ENCODE measurements at regions not wholly inside any gene's neighbourhood (a gene's known extent, or its start where the extent isn't known, plus 50 kb on each side); places are given as distances from the start of the nearest gene placed in this dataset.

DNA sequence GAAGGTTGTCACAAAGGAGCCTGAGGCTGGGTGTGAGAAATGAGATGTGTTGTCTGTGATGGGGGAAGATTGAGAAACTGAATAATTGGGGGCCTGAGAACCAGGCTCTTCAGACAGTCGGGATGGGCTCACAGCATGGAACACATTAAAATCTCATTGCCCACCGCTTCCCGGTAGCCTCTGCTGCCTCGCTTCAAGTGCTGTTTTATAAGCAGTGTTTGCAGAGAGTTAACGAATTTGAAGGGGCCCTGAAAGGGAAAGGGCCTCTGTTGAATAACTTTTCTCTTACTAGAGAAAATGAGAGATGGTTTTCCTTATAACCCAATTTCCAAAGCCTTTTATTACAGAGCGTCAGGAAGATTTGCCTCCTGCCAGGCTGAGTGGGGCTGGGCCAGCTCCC, 258.8 kb upstream of the ASIC2 start:
- Histone ChIP-seq H4K20me1 (ENCODE audit: insufficient read depth, low read length) (no peaks in the 10 kb centered on the region), H3K14ac (replicated peaks; ENCODE audit: low read depth, low read length) (no peak overlapping the region), H4K91ac (ENCODE audit: insufficient read depth, low read depth, low read length) (no peak overlapping the region), H3K4ac (ENCODE audit: low read depth, low read length) (no peak overlapping the region), H3K79me1 (ENCODE audit: low read depth in 1 of 2, low read length in 2 of 2) (no peaks in the 10 kb centered on the region), H2BK120ac (ENCODE audit: low read depth, low read length) (no peak overlapping the region), H3K36me3 (ENCODE audit: control insufficient read depth, insufficient read depth, low read length) (no peaks in the 10 kb centered on the region), H4K5ac (ENCODE audit: low read depth, low read length) (no peak overlapping the region), H2BK20ac (ENCODE audit: low read depth, low read length) (no peak overlapping the region), H3K9me1 (ENCODE audit: insufficient read depth, low read length) (no peaks in the 10 kb centered on the region), H3K18ac (ENCODE audit: low read depth, low read length) (no peak overlapping the region), H3K4me3 (ENCODE audit: insufficient read depth, low read depth, low read length) (no peak overlapping the region), H2AK5ac (ENCODE audit: low read depth, low read length) (no peak overlapping the region), H3K27ac (ENCODE audit: insufficient read depth, low read length) (no peak overlapping the region), H3K9me3 (ENCODE audit: control insufficient read depth, insufficient read depth, low read length) (peaks cover 12% of the 10 kb centered on the region), H3K23ac (ENCODE audit: low read depth, low read length) (no peak overlapping the region), H2BK15ac (ENCODE audit: low read depth, low read length) (no peak overlapping the region), H2BK5ac (ENCODE audit: low read depth, low read length, poor library complexity, severe bottlenecking) (no peak overlapping the region), H4K8ac (ENCODE audit: low read depth in 2 of 2, low read length in 2 of 2) (no peak overlapping the region), H2AFZ (replicated peaks; ENCODE audit: low read length, poor library complexity) (no peak overlapping the region), H3K4me2 (ENCODE audit: low read depth, low read length) (no peak overlapping the region), H3K4me1 (ENCODE audit: control insufficient read depth, insufficient read depth, low read length) (no peaks in the 10 kb centered on the region), H2AK9ac (replicated peaks; ENCODE audit: low read depth, low read length, poor library complexity) (no peak overlapping the region), H3K9ac (ENCODE audit: low read depth, low read length) (no peak overlapping the region), H3K56ac (ENCODE audit: extremely low read depth, insufficient read depth, low read length) (no peak overlapping the region), H3K27me3 (ENCODE audit: control insufficient read depth, insufficient read depth, low read length) (no peaks in the 10 kb centered on the region)
- DNase-seq (no peak), ATAC-seq (ENCODE audit: low read depth) (no peak)
- TF ChIP-seq POLR2A (IDR thresholded peaks at IDR 0.05; ENCODE audit: low read depth, low read length) (no peak), RAD21 (IDR thresholded peaks at IDR 0.05; ENCODE audit: low read length) (no peak), MXI1 (IDR thresholded peaks at IDR 0.05; ENCODE audit: borderline replicate concordance, low read depth, low read length) (no peak), MAZ (IDR thresholded peaks at IDR 0.05; ENCODE audit: borderline replicate concordance, low read depth, low read length) (no peak), RCOR1 (IDR thresholded peaks at IDR 0.05; ENCODE audit: insufficient replicate concordance, low read length) (no peak), SMC3 (IDR thresholded peaks at IDR 0.05; ENCODE audit: low read depth, low read length) (no peak)
- TF ChIP-seq, protein P1, sequence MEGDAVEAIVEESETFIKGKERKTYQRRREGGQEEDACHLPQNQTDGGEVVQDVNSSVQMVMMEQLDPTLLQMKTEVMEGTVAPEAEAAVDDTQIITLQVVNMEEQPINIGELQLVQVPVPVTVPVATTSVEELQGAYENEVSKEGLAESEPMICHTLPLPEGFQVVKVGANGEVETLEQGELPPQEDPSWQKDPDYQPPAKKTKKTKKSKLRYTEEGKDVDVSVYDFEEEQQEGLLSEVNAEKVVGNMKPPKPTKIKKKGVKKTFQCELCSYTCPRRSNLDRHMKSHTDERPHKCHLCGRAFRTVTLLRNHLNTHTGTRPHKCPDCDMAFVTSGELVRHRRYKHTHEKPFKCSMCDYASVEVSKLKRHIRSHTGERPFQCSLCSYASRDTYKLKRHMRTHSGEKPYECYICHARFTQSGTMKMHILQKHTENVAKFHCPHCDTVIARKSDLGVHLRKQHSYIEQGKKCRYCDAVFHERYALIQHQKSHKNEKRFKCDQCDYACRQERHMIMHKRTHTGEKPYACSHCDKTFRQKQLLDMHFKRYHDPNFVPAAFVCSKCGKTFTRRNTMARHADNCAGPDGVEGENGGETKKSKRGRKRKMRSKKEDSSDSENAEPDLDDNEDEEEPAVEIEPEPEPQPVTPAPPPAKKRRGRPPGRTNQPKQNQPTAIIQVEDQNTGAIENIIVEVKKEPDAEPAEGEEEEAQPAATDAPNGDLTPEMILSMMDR (conservative IDR thresholded peaks at IDR 0.05; ENCODE audit: low read depth, low read length): no peak
- TF ChIP-seq, protein P2, sequence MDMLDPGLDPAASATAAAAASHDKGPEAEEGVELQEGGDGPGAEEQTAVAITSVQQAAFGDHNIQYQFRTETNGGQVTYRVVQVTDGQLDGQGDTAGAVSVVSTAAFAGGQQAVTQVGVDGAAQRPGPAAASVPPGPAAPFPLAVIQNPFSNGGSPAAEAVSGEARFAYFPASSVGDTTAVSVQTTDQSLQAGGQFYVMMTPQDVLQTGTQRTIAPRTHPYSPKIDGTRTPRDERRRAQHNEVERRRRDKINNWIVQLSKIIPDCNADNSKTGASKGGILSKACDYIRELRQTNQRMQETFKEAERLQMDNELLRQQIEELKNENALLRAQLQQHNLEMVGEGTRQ (IDR thresholded peaks at IDR 0.05; ENCODE audit: low read depth, low read length): no peak
- dilution Hi-C loops (cut with HindIII; ENCODE audit: low sequenced_read_pairs, unreplicated experiment): no loop called here
- intact Hi-C loops (cut with micrococcal nuclease): no loop called here
- in situ Hi-C loops (cut with MboI; ENCODE audit: low sequenced_read_pairs): no loop called here
- BruUV-seq (replicated peaks): no TSS peak
- POLR2A ChIA-PET (ENCODE audit: unreplicated experiment): no interaction called here
- WGBS, 2 experiments (ENCODE audit: extremely low coverage in 2 of 2, insufficient read length in 1 of 2): no CpG with 5 or more reads among the region's 6 CpGs
- CTCF ChIA-PET: no interaction called here

Measured in IMR-90 (cell line).